ENCODE measurements at regions not wholly inside any gene's neighbourhood (a gene's known extent, or its start where the extent isn't known, plus 50 kb on each side); places are given as distances from the start of the nearest gene placed in this dataset.

DNA sequence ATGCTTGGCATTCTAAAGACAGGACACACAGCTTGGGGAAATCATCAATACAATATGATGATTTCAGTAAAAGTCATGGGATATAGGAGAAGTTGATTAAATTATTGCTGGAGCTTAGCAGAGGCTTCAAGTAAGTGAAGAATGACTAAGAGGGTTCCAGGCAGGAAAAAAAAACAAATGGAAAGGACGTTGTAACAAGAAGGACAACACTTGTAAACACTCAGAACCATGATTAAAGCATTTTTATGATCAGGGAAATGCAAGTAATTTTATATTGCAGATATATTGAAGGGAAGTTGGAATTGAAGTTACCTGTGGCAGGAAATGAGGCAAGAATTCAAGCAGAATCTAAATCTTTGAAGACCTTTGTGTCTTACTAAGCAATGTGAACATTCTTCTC lies 602.7 kb upstream of the NEGR1 start:
- Histone ChIP-seq H3K36me3 (ENCODE audit: insufficient read depth, low read length) (no peaks in the 10 kb centered on the region), H4K20me1 (ENCODE audit: insufficient read depth) (no peaks in the 10 kb centered on the region), H3K9me3 (ENCODE audit: low read length) (no peaks in the 10 kb centered on the region), H3K4me3 (ENCODE audit: low read length) (no peak overlapping the region), H3K27me3 (ENCODE audit: insufficient read depth, low read depth, low read length) (no peaks in the 10 kb centered on the region), H2AFZ (ENCODE audit: low read depth, low read length) (no peak overlapping the region), H3K27ac (ENCODE audit: low read length) (no peak overlapping the region), H3K4me2 (ENCODE audit: low read length) (no peak overlapping the region), H3F3A (ENCODE audit: insufficient read depth, low read length, poor library complexity, severe bottlenecking) (no peaks in the 10 kb centered on the region), H3K9me2 (ENCODE audit: insufficient read depth, low read length) (no peaks in the 10 kb centered on the region), H3K9ac (ENCODE audit: low read length) (no peak overlapping the region), H3K79me2 (replicated peaks; ENCODE audit: insufficient read depth, low read length) (no peaks in the 10 kb centered on the region)
- TF ChIP-seq RAD21 (conservative IDR thresholded peaks at IDR 0.05) (no peak), TAF1 (IDR thresholded peaks at IDR 0.05; ENCODE audit: low read depth) (no peak), SMC3 (conservative IDR thresholded peaks at IDR 0.05; ENCODE audit: poor library complexity) (no peak), EZH2 (IDR thresholded peaks at IDR 0.05; ENCODE audit: borderline replicate concordance, insufficient read depth, low read length, poor library complexity, severe bottlenecking) (no peak), MXI1 (conservative IDR thresholded peaks at IDR 0.05; ENCODE audit: poor library complexity, severe bottlenecking) (no peak), EP300 (conservative IDR thresholded peaks at IDR 0.05; ENCODE audit: poor library complexity, severe bottlenecking) (no peak), POLR2AphosphoS5 (IDR thresholded peaks at IDR 0.05) (no peak)
- TF ChIP-seq, protein P1, sequence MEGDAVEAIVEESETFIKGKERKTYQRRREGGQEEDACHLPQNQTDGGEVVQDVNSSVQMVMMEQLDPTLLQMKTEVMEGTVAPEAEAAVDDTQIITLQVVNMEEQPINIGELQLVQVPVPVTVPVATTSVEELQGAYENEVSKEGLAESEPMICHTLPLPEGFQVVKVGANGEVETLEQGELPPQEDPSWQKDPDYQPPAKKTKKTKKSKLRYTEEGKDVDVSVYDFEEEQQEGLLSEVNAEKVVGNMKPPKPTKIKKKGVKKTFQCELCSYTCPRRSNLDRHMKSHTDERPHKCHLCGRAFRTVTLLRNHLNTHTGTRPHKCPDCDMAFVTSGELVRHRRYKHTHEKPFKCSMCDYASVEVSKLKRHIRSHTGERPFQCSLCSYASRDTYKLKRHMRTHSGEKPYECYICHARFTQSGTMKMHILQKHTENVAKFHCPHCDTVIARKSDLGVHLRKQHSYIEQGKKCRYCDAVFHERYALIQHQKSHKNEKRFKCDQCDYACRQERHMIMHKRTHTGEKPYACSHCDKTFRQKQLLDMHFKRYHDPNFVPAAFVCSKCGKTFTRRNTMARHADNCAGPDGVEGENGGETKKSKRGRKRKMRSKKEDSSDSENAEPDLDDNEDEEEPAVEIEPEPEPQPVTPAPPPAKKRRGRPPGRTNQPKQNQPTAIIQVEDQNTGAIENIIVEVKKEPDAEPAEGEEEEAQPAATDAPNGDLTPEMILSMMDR (IDR thresholded peaks at IDR 0.05; ENCODE audit: poor library complexity, severe bottlenecking) = no peak
- TF ChIP-seq, protein P2, sequence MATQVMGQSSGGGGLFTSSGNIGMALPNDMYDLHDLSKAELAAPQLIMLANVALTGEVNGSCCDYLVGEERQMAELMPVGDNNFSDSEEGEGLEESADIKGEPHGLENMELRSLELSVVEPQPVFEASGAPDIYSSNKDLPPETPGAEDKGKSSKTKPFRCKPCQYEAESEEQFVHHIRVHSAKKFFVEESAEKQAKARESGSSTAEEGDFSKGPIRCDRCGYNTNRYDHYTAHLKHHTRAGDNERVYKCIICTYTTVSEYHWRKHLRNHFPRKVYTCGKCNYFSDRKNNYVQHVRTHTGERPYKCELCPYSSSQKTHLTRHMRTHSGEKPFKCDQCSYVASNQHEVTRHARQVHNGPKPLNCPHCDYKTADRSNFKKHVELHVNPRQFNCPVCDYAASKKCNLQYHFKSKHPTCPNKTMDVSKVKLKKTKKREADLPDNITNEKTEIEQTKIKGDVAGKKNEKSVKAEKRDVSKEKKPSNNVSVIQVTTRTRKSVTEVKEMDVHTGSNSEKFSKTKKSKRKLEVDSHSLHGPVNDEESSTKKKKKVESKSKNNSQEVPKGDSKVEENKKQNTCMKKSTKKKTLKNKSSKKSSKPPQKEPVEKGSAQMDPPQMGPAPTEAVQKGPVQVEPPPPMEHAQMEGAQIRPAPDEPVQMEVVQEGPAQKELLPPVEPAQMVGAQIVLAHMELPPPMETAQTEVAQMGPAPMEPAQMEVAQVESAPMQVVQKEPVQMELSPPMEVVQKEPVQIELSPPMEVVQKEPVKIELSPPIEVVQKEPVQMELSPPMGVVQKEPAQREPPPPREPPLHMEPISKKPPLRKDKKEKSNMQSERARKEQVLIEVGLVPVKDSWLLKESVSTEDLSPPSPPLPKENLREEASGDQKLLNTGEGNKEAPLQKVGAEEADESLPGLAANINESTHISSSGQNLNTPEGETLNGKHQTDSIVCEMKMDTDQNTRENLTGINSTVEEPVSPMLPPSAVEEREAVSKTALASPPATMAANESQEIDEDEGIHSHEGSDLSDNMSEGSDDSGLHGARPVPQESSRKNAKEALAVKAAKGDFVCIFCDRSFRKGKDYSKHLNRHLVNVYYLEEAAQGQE (IDR thresholded peaks at IDR 0.05; ENCODE audit: borderline replicate concordance) = no peak

DNA sequence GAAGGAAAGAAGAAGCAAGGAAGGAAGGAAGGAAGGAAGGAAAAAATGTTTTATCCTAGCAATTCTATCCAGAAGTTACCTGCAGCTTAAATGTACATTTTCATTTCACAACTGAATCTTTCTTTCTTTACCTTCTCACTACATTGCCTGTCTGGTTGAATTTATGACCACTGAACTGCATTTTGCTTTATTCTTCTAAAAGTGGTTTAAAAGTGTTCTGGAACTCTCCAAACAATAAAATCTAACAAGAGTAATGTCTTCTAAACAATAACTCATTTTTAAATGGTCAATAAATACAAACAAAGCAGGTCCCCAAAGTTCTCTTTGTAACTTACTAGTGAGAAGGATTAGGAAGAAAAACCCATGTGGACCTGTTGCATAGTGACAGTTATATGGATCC lies 587.5 kb upstream of the NEGR1 start:
- Histone ChIP-seq H3K4me3 (ENCODE audit: low read length) (no peak overlapping the region), H3K9ac (ENCODE audit: low read length) (no peak overlapping the region), H4K20me1 (ENCODE audit: insufficient read depth) (no peaks in the 10 kb centered on the region), H3K36me3 (ENCODE audit: insufficient read depth, low read length) (no peaks in the 10 kb centered on the region), H3K9me2 (ENCODE audit: insufficient read depth, low read length) (no peaks in the 10 kb centered on the region), H3K27ac (ENCODE audit: low read length) (no peak overlapping the region), H3K27me3 (ENCODE audit: insufficient read depth, low read depth, low read length) (no peaks in the 10 kb centered on the region), H3K4me2 (ENCODE audit: low read length) (no peak overlapping the region), H3F3A (ENCODE audit: insufficient read depth, low read length, poor library complexity, severe bottlenecking) (no peaks in the 10 kb centered on the region), H3K79me2 (replicated peaks; ENCODE audit: insufficient read depth, low read length) (no peaks in the 10 kb centered on the region), H3K9me3 (ENCODE audit: low read length) (no peaks in the 10 kb centered on the region), H2AFZ (ENCODE audit: low read depth, low read length) (no peak overlapping the region)
- no peak for TF ChIP-seq RAD21 (conservative IDR thresholded peaks at IDR 0.05)

DNA sequence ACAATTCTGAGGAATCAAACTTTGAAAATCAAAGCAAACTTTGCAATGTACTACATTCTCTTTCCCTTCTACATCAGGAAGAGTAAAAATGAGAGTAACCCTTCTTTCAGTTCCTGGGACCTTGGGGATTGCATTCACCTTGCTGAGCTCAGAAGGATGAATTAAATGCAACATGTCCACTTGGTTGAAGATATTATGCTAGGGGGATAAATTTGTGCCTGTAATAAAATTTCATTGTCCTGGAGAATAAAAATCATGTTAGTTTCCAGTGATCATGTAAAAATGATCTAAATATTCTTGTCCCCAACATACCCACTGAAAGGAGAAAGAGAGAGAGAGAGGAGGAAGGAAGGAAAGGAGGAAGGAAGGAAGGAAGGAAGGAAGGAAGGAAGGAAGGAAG lies 587.1 kb upstream of the NEGR1 start:
- H3K36me3 ChIP-seq (ENCODE audit: insufficient read depth, low read length) = no peaks in the 10 kb centered on the region
- no peak overlapping the region for H3K9ac ChIP-seq (ENCODE audit: low read length)
- no peak overlapping the region for H3K4me3 ChIP-seq (ENCODE audit: low read length)
- H3F3A ChIP-seq (ENCODE audit: insufficient read depth, low read length, poor library complexity, severe bottlenecking) = no peaks in the 10 kb centered on the region
- no peak overlapping the region for H2AFZ ChIP-seq (ENCODE audit: low read depth, low read length)
- H3K27ac ChIP-seq (ENCODE audit: low read length) = no peak overlapping the region
- H3K9me2 ChIP-seq (ENCODE audit: insufficient read depth, low read length) = no peaks in the 10 kb centered on the region
- TF ChIP-seq, protein P2 (IDR thresholded peaks at IDR 0.05; ENCODE audit: borderline replicate concordance) = no peak
- TF ChIP-seq EZH2 (IDR thresholded peaks at IDR 0.05; ENCODE audit: borderline replicate concordance, insufficient read depth, low read length, poor library complexity, severe bottlenecking) (no peak), MXI1 (conservative IDR thresholded peaks at IDR 0.05; ENCODE audit: poor library complexity, severe bottlenecking) (no peak), EP300 (conservative IDR thresholded peaks at IDR 0.05; ENCODE audit: poor library complexity, severe bottlenecking) (no peak), RAD21 (conservative IDR thresholded peaks at IDR 0.05) (no peak), SMC3 (conservative IDR thresholded peaks at IDR 0.05; ENCODE audit: poor library complexity) (no peak), TAF1 (IDR thresholded peaks at IDR 0.05; ENCODE audit: low read depth) (no peak), POLR2AphosphoS5 (IDR thresholded peaks at IDR 0.05) (no peak)
- TF ChIP-seq, protein P1 (IDR thresholded peaks at IDR 0.05; ENCODE audit: poor library complexity, severe bottlenecking) = no peak
- H3K9me3 ChIP-seq (ENCODE audit: low read length) = no peaks in the 10 kb centered on the region
- H3K79me2 ChIP-seq (replicated peaks; ENCODE audit: insufficient read depth, low read length) = no peaks in the 10 kb centered on the region
- no peaks in the 10 kb centered on the region for H4K20me1 ChIP-seq (ENCODE audit: insufficient read depth)
- H3K27me3 ChIP-seq (ENCODE audit: insufficient read depth, low read depth, low read length) = no peaks in the 10 kb centered on the region
- H3K4me2 ChIP-seq (ENCODE audit: low read length) = no peak overlapping the region
